Activated T-helper 1 cell treated with anti-CD3 and anti-CD28 coated beads, Interleukin-2, amount 50 U/mL, for 16 hours (primary cell): ENCODE measurements at regions not wholly inside any gene's neighbourhood (a gene's known extent, or its start where the extent isn't known, plus 50 kb on each side); places are given as distances from the start of the nearest gene placed in this dataset.

Source experiments
- DNase-seq, 2 donors: peaks; one replicate each; pipeline ENCODE4 v3.0.0-alpha.2; 2020; ENCODE audit warnings: low read depth in 1 of 2, low spot score in 1 of 2

DNA sequence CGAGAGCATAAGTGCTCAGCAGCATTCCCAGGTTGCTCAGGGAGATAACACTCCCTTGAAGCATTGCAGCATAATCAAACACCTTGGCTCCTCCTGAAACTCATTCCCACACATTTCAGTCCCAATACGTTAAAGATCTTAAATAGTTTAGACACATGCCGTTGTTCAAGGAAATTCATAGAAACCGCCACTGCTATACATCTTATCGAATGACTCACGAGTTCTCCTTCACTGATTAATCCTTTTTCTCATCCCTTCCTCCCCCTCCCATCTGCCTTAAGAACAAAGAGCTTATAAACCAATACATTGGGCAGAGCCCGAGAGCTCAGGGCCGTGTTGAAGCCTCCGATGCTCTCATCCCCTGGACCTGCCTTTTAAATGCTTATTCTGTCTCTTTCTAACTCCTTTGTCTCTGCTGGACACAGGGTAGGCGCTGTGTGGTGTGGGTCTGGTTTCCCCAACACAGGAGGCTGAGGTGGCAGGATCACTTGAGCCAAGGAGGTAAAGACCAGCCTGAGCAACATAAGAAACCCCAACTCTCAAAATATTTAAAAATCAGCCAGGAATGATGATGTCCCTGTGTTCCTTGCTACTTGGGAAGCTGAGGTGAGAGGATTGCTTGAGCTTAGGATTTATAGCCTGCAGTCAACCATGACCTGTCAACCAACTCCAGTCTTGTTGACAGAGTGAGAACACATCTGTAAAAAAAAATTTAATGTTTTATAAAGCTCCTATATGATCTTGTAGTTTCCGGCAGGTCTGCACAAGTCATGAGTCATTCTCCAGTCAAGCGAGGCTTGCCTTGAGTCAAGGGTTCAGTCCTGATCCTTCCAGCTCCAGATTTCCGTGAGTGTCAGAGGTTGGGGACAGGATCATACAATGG, 394.0 kb upstream of the HSFY2 start:
- no peak for DNase-seq

DNA sequence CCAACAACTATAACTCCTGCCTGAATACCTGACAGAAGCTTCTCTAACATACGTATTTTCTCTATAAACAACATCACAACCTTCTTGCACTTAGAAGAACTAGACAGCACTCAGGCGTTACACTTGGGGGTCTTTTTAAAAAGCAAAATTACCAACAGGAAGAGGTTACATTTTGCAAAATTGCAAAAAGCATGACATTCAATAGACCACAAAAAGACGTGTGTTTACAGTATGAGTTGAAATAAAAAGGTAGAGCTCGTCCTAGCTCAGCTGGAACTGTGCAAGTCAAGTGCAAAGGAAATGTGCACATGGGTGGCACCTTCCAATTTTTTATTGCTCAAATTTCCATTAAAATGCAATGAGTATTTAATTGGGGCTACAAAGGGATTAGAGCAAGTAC, 375.2 kb upstream of the HSFY2 start:
- DNase-seq, result no peak

DNA sequence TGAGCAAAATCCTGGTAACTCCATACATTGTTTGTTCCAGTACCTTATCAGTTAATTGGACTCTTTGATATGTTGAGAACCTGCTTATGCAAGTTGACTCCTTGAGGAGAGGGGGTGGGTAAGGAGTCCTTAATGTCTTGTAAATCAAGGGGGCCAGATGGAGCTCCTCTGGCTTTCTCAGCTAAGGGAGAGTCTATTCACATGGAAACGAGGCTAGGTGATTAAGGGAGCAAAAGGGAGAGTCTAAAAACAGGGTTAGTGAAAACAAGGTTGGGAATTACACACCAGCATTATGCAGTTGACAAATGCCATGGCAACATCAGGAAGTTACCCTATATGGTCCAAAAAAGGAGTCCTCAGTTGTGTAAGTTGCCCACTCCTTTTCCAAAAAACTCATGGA, 372.8 kb upstream of the HSFY2 start:
- no peak for DNase-seq

DNA sequence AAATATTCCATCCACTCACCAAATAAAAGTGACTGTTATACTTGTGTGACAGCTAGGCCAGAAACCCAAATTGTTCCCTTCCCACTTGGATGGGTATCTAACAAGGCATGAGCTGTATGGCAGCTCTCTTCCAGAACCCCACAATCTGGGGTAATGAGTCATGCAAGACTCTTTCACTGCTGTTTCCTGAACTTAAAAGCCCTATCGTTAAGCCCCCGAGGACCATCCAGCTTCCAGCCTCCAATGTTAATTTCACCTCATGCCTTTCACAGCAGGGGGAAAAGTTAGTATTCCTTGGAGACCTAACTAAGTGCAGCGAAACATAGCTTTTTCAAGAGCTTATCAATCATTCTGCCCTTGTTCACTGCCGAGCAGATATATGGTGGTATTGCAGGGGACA, 368.6 kb upstream of the HSFY2 start:
- DNase-seq, result no peak

DNA sequence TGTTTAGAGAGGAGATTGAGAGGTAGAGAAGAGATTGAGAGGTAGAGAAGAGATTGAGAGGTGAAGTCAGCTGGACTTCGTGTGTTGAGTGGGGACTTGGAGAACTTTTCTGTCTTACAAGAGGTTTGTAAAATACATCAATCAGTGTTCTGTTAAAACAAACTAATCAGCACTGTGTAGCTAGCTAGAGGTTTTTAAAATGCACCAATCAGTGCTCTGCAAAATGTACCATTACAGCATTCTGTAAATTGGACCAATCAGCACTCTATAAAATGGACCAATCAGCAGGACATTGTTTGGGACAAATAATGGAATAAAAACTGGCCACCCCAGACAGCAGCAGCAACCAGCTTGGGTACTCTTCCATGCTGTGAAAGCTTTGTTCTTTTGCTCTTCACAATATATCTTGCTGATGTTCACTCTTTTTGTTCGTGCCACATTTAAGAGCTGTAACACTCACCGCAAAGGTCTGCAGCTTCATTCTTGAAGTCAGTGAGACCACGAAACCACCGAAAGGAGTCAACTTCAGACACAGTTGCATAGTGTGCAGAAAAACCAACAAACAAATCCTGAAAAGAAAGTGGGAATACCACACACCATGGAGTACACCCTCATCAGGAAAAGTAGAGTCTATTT, 366.9 kb upstream of the HSFY2 start:
- no peak for DNase-seq

DNA sequence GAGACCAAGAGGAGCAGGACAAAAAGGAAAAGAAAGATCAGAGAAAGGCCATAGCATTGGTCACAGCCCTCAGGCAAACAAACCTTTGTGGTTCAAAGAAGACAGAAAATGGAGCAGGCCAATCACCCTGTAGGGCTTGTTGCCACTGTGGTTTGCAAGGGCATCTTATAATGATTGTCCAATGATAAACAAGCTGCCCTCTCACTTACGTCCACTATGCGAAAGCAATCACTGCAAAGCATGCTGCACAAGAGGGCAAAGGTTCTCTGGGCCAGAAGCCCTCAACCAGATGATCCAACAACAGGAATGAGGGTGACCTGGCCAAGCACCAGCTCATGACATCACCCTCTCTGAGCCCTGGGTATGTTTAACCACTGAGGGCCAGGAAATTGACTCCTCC, 360.9 kb upstream of the HSFY2 start:
- DNase-seq, result no peak

DNA sequence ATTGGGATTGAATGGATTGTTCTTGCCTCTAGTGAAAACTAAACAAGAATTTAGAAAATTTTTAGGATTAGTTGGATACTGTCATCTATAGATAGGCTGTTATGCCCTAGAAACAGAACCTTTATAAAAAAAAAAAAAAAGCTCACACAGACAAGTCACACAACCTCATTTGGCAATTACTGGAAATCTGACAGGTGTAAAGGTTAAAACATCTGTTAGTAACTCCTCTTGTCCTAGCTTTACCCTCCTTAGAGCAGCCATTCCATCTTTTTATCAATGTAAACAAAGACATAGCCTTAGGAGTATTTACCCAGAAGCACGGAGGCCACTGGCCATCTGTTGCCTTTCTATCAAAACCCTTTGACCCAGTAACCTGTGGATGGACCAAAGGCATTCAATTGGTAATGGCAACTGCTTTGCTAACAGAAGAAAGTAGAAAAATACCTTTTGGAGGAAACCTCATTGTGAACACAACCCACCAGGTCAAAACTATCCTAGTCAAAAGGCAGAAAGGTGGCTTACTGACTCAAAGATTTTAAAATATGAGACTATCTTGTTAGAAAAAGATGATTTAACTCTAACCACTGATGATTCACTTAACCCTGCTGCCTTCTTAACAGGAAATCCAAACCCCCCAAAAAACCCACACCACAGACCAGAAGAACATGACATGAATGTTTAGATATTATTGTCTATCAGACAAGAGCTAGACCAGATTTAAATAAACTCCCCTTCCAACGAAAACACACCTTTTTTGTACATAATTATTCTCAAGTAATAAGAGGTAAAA, 357.2 kb upstream of the HSFY2 start:
- no peak for DNase-seq

DNA sequence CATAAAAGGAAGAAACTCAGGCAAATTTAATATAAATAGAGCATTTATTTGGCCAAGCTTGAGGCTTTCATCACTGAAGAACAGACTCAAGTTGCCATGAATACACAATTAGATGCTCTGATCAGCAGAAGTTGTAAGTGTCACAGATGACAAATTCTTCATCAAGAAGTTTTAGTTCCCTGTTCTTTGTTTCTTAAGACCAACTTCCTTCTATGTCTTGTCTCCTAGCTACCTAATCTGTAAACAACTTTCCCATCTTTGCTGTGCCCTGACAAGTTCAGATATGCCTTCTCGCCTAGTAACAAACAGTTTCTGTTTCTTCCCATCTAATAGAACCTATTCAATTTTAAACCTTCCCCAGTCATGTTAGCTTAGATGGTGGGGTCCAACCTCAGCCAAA, 353.4 kb upstream of the HSFY2 start:
- DNase-seq, result no peak

DNA sequence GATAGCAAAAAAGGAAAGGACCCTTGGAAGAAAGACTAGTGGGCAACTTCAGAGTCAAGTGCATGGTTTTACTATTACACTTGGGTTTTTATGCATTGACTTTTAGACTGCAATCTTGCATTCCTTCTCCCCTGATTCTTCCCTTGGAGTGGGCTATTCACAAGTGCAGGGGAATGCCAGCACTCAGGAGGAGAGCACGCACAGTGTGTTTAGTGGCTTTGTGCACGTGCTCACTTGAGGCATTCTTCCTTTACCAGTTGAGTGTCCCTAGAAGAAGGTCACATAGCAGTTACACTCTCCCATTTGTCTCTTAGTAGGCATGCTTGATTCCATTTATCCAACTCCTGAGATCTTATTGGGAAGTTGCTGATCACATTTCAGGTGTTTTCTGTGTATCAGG, 351.1 kb upstream of the HSFY2 start:
- no peak for DNase-seq

DNA sequence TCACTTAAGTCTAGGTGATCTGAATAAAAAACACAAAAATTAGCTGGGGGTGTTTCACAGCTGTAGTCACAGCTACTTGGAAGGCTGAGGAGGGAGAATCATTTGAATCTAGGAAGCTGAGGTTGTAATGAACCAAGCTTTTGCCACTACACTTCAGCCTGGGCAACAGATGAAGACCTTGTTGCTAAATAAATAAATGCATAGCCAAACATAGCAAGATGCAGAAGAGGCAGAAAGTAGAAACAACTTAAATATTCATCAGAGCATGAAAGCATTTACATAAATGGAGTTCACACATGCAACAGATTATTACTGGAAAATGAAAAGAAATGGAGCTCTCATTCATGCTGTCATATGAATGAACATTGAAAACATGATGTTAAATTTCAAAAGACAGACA, 348.9 kb upstream of the HSFY2 start:
- no peak for DNase-seq

DNA sequence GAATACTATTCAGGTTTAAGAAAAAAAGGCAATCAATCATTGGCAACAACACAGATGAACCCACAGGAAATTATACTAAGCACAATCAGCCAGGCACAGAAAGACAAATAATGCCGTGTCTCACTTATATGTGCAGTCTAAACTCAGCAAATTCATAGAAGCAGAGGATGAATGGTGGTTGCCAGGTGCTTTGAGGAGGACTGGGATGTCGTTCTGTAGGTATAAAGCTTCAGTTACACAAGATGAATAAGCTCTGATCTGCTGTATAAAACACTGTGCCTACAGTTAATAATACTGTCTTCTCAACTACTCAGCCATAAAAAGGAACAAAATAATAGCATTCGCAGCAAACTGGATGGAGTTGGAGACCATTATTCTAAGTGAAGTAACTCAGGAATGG, 324.8 kb upstream of the HSFY2 start:
- DNase-seq, result no peak

DNA sequence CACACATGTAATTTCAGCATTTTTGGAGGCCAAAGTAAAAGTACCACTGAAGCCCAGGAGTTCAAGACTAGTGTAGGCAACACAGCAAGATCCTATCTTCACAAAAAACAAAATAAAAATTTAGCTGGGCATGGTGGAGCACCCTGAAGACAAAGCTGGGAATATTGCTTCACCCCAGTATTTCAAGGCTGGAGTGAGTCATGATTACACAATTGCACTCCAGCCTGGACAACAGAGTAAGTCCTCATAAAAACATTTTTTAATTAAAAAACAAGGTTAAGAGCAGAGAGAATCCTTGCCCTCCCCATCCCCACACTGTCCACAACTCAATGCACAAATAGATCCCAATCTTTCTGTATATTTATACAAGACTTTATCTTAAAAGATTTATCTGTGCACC, 321.9 kb upstream of the HSFY2 start:
- DNase-seq, result no peak

DNA sequence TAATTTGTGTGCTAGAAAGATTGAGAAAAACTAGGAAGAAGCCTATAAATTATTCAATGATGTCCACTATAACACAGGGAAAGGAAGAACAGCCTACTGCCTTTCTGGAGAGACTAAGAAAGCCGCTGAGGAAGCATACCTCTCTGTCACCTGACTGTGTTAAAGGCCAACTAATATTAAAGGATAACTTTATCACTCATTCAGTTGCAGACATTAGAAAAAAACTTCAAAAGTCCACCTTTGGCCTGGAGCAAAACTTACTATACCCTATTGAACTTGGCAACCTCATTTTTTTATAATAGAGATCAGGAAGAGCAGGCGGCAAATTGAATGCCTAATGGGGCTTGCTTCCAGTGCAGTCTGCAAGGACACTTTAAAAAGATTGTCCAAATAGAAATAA, 309.5 kb upstream of the HSFY2 start:
- no peak for DNase-seq

DNA sequence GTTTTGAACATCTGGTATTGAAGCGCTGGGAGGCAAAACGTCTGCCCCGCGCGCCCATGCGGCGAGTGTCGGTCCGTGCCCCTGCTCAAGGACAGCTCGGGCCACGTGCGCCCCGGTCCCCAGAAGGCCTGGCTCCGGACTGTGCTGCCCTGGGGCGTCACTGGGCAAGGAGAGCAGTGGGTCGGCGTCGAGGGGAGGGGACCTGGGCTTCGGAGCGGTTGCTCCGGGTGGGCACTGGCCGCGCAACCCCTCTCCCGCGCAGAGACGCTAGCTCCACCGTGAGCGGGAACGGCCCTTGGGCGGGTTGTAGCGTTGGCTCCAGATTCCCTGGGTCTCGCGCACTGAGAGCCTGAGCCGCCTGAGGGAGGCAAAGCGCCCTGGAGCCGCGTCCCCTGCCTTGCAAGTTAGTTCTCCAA, 304.2 kb upstream of the HSFY2 start:
- no peak for DNase-seq

DNA sequence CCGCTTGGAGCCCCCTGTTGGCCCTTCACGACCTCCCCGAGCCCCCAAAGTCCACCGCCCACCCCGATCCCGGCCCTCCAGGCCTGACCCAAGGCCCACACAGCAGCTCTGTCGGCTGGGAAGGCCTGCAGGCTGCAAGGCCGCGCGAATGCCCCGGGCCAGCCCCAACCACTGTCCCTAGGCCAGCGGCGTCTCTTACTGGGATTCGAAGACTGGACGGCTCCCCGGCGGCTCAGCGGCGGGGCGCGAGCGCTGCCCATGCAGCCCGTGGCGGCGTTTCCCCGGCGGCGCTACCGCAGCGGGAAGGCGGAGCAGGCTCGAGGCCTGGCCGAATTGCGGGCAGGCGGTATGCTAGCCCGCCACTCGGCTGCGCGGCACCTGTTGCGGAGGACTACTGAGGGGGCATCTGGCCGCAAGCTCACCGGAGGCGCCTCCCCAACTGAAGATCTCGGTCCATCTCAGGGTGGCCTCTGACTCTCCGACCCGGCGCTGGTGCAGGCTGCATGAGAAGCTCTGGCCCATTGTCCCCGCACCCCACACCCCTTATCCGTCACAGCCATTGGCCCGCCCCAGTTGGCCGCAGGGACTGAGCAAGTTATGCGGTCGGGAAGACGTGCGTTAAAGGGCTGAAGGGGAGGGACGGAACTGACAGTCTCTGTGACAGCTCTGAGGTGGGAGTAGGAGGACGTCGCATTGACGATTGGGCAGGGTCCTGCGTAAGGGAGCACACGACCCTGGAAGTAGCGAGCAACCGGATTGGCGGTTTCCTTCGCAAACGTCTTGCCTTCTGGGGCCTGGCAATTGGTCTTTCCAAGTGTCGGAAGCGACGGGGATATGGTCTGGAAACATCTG, 303.5 kb upstream of the HSFY2 start:
- DNase-seq, result no peak

DNA sequence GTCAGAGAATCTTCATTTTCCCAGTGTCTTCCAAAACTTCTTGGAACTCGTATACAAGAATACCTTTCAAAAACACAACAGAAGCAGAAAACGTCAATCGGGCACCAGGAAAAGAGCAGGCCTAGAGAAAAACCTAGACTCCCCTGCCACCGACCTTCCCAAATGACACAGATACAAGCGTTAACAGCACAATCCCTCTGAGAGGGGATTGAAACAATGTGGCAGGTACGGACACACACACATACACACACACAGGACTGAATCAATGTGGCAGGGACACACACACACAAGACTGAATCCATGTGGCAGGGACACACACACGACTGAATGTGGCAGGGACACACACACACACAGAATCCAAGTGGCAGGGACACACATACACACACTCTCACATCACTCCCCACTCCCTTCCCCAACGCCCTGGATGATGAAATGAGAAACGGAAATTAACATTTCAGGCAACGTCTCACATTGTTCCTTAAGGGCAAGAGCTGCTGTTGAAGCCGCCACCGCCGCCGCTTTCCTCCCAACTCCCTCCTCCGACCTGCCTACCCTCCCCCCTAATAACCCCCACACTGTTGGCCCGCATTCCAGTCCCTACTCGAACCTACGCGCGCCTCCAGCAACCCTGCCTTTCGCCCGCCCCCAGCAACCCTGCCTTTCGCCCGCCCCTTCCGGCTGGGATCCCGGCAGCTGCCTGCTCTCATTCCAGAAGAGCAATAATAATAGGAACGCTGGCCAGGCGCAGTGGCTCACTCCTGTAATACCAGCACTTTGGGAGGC, 302.1 kb upstream of the HSFY2 start:
- no peak for DNase-seq

DNA sequence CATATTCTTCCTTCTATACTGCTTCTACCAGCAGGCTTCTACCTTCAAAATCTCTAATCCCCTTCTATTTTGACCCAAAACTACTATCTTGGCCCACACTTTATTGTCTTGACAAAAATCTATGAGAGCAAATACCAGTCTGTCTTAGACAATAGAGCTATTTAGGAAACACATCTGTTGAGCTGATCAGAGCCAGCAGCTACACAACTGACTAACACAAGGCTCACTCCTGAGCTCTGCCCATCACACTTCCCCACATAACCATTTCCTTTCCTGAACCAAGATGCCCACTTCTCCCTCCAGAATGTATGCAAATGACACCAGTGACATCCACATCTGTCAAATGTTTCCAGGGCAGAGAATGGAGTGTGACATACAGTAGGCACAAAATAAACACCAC, 293.9 kb upstream of the HSFY2 start:
- DNase-seq, result no peak

DNA sequence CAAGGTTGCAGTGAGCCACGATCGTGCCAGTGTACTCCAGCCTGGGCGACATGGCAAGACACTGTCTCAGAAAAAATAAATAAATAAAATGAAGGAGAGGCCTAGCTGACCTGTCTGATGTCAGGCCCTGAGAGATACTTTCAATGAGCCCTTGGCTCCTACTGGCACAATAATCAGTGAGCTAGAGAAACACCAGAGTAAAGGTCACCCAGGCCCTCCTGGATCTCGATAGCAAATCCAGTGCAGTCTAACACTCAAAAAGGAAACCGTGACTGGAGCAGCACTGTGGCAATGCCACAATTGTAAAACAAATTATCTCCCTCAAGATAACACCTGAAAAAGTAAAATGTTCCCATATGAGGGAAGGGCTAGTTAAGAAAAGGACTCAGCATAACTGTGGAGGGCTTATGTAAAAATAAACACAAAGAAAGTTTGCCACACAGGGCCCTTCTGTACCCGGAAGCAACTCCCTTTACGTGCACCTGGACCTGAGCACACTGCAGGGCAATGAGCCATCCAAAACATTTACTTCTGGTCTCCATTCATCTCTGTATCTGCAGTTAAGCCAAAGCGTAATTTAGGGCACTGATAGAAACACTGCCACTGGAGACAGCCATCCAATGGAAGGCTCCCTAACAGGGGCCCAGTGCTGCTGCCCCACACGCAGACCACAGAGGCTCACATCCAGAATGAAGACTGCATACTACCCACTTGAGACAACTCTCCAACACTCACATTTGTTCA, 293.1 kb upstream of the HSFY2 start:
- no peak for DNase-seq

DNA sequence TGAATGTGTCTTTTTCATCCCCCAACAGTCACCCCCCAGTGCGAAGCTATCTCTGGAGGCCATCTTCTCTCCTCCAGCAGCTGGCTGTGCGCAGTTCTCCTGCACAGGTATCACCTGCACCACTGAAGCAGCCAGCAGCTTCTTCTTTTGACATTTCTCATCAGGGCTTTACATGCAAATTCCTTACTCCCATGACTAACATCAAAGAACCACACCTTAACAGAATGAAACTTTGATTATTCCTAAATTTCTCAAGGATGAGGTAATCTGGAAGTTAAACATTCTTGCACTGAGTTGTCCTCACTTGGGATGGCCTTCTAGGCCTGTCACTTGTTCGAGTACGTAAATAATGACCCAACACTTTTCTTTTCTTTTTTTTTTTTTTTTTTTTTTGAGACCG, 291.6 kb upstream of the HSFY2 start:
- DNase-seq, result no peak

DNA sequence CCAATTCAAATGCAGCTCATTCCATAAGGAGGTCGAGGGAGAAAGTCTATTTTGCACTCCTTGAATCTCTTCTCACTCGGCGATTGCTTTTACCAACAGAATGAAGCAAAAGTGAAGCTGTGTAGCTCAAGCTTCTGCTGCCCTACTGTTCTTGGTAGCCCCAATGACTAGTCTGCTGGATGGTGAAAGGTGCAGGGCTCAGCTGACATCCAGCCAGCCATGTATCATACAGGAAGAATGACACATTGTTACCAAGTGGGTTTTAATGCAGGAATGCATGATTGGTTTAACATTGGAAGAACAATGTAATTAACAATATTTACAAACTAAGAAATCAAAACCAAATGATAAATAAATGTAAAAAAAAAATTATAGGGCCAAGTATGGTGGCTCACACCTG, 286.2 kb upstream of the HSFY2 start:
- no peak for DNase-seq
